A673 (cell line): ENCODE measurements at regions not wholly inside any gene's neighbourhood (a gene's known extent, or its start where the extent isn't known, plus 50 kb on each side); places are given as distances from the start of the nearest gene placed in this dataset.

ENCODE experiments used
- BruUV-seq: library from RNA; stranded (reverse); fragments of 400-500 nt; replicated peaks from 2 replicates; lab custom pipeline; 2021; lab: Mats Ljungman, UMichigan
- CTCF ChIA-PET: fragments of 300-600 bp; sonication (Branson Sonifier 250); formaldehyde crosslinking; loops from one replicate; lab custom pipeline; 2022; ENCODE audit warnings: antibody characterized with exemption; lab: Charles Lee
- POLR2A ChIA-PET: fragments of 300-600 bp; sonication (Branson Sonifier 250); formaldehyde crosslinking; loops from one replicate; lab custom pipeline; 2022; ENCODE audit warnings: antibody characterized with exemption; ENCODE audit not compliant: low non-redundant PET; lab: Charles Lee
- DNase-seq: peaks from one replicate; pipeline ENCODE4 v3.0.0-alpha.2; 2015; ENCODE audit warnings: low spot score
- H3K27ac ChIP-seq: fragments of 200-600 bp; sonication (generic); 2 replicates; pipeline ENCODE4 v1.5.1; 2016; ENCODE audit warnings: mixed run types, low read depth, mild to moderate bottlenecking, mixed read lengths, antibody characterized with exemption, low read length; ENCODE audit not compliant: poor library complexity, severe bottlenecking
- H3K27me3 ChIP-seq: fragments of 200-600 bp; sonication (generic); replicated peaks from 2 replicates; pipeline ENCODE4 v1.6.1; 2017; ENCODE audit warnings: mixed run types, low read depth, mild to moderate bottlenecking, mixed read lengths, antibody characterized with exemption, low read length; ENCODE audit not compliant: insufficient read depth, poor library complexity
- H3K36me3 ChIP-seq: fragments of 200-600 bp; sonication (generic); 2 replicates; pipeline ENCODE4 v1.6.1; 2016; ENCODE audit warnings: mixed run types, mild to moderate bottlenecking, mixed read lengths, antibody characterized with exemption, low read length; ENCODE audit not compliant: insufficient read depth, poor library complexity, severe bottlenecking
- H3K4me1 ChIP-seq: fragments of 200-600 bp; sonication (generic); 2 replicates; pipeline ENCODE4 v1.6.1; 2017; ENCODE audit warnings: mixed run types, mild to moderate bottlenecking, mixed read lengths, antibody characterized with exemption, low read length; ENCODE audit not compliant: insufficient read depth, poor library complexity, severe bottlenecking
- H3K4me3 ChIP-seq: fragments of 200-600 bp; sonication (generic); 2 replicates; pipeline ENCODE4 v1.5.1; 2016; ENCODE audit warnings: low read depth, mixed run types, mild to moderate bottlenecking, mixed read lengths, low read length; ENCODE audit not compliant: poor library complexity, severe bottlenecking
- H3K9me3 ChIP-seq: fragments of 200-600 bp; sonication (generic); 2 replicates; pipeline ENCODE4 v1.6.1; 2016; ENCODE audit warnings: mixed run types, low read depth, mild to moderate bottlenecking, mixed read lengths, antibody characterized with exemption, low read length; ENCODE audit not compliant: poor library complexity, severe bottlenecking
- EZH2 ChIP-seq: fragments of 200-600 bp; sonication (generic); IDR thresholded peaks from 2 replicates; pipeline ENCODE4 v1.6.1; 2017; ENCODE audit warnings: borderline replicate concordance, low read depth, mild to moderate bottlenecking, mixed read lengths, antibody characterized with exemption, low read length; ENCODE audit not compliant: poor library complexity, severe bottlenecking
- intact Hi-C: fragments of 100-400 bp; cut with micrococcal nuclease; formaldehyde crosslinking; loops from one replicate; pipeline ENCODE4 v1.10.0; 2022; ENCODE audit not compliant: unreplicated experiment
- TF ChIP-seq, protein P1 (sequence below): fragments of 300-800, 200-600 bp; sonication (generic); conservative IDR thresholded peaks from 2 replicates; pipeline ENCODE4 v1.5.1; 2017; ENCODE audit warnings: low read depth, mild to moderate bottlenecking, antibody characterized with exemption, low read length, moderate library complexity, mixed read lengths

DNA sequence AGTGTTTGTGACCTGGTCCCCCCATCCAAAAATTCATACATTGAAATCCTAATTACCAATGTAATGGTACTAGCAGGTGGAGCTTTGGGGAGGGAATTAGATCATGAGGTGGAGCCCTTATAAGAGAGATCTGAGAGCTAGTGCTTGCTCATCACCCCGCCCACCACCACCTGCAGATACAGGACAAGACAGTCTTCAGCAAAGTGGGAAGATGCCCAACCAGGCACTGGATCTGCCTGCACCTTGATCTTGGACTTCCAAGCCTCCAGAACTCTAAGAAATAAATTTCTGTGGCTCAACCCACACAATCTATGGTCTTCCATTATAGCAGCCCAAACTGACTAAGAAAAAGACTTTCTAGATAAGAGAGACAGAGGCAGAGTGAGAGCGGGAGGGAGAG lies 343.4 kb downstream of the LRRIQ3 start:
- Histone ChIP-seq H3K9me3 (no peaks in the 10 kb centered on the region), H3K4me1 (no peaks in the 10 kb centered on the region), H3K27ac (no peak overlapping the region), H3K36me3 (no peaks in the 10 kb centered on the region), H3K27me3 (peaks cover 8% of the 10 kb centered on the region), H3K4me3 (no peak overlapping the region)
- ChIA-PET POLR2A (no interaction called here), CTCF (no interaction called here)
- BruUV-seq = no TSS peak
- intact Hi-C loops = no loop called here
- DNase-seq = no peak
- TF ChIP-seq EZH2 = no peak
- TF ChIP-seq, protein P1, sequence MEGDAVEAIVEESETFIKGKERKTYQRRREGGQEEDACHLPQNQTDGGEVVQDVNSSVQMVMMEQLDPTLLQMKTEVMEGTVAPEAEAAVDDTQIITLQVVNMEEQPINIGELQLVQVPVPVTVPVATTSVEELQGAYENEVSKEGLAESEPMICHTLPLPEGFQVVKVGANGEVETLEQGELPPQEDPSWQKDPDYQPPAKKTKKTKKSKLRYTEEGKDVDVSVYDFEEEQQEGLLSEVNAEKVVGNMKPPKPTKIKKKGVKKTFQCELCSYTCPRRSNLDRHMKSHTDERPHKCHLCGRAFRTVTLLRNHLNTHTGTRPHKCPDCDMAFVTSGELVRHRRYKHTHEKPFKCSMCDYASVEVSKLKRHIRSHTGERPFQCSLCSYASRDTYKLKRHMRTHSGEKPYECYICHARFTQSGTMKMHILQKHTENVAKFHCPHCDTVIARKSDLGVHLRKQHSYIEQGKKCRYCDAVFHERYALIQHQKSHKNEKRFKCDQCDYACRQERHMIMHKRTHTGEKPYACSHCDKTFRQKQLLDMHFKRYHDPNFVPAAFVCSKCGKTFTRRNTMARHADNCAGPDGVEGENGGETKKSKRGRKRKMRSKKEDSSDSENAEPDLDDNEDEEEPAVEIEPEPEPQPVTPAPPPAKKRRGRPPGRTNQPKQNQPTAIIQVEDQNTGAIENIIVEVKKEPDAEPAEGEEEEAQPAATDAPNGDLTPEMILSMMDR = no peak

DNA sequence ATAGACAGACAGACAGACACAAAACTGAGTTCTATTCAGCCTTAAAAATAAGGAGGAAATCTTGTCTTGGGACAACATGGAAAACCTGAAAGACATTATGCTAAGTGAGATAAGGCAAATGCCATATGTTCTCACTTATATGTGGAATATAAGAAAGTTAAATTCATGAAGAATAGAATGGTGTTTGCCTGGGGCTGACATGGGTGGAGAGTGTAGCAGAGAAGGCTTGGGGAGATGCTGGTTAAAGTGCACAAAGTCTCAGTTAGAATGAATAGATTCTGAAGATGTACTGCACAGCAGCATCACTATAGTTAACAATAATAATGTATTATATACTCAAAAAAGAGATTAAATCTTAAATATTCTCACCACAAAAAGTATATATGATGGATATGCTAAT lies 355.5 kb downstream of the LRRIQ3 start:
- TF ChIP-seq, protein P1 = no peak
- no peak for TF ChIP-seq EZH2
- Histone ChIP-seq H3K4me1 (no peaks in the 10 kb centered on the region), H3K36me3 (no peaks in the 10 kb centered on the region), H3K27me3 (no peaks in the 10 kb centered on the region), H3K9me3 (no peaks in the 10 kb centered on the region), H3K27ac (no peak overlapping the region), H3K4me3 (no peak overlapping the region)
- intact Hi-C loops = loop anchor here (5.0 kb wide), 1 partner anchor 850 kb away; no protein-coding TSS in a partner anchor
- CTCF ChIA-PET = no interaction called here
- BruUV-seq = no TSS peak
- POLR2A ChIA-PET = no interaction called here
- no peak for DNase-seq

DNA sequence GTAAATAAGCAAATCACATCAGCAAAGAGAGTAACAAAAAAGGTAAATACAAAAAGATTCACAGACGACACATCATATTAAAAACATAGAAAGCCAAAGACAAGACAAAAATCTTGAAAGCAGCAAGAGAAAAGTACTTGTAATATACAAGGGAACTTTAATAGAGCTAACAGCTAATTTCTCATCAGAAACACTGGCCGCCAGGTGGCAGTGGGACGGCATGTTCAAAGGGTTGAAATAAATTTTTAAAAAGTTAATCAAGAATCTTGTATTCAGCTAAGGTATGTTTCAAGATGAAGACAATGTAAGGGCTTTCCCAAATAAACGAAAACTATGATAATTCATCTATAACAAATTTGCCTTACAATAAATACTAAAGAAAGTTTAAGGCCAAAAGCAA lies 358.1 kb downstream of the LRRIQ3 start:
- CTCF ChIA-PET = interaction anchor here (1.0 kb wide), 1 partner anchor 158 kb away, joined by 3 read pairs; no protein-coding TSS in a partner anchor
- intact Hi-C loops = loop anchor here (1.0 to 5.0 kb wide), 3 partner anchors 158 to 852 kb away; no protein-coding TSS in a partner anchor
- H3K27ac ChIP-seq = no peak overlapping the region
- TF ChIP-seq, protein P1 = peak; percentile 66
- no peak for TF ChIP-seq EZH2
- H3K27me3 ChIP-seq = no peaks in the 10 kb centered on the region
- BruUV-seq = no TSS peak
- POLR2A ChIA-PET = no interaction called here
- H3K4me3 ChIP-seq = no peak overlapping the region
- H3K4me1 ChIP-seq = no peaks in the 10 kb centered on the region
- no peaks in the 10 kb centered on the region for H3K9me3 ChIP-seq
- H3K36me3 ChIP-seq = no peaks in the 10 kb centered on the region
- DNase-seq = peak; percentile 43
